GM18861 (cell line): ENCODE measurements at regions not wholly inside any gene's neighbourhood (a gene's known extent, or its start where the extent isn't known, plus 50 kb on each side); places are given as distances from the start of the nearest gene placed in this dataset.
"Not testable (repeated sequence)": the region's sequence is repeated elsewhere in the genome, so short reads cannot be mapped to it uniquely, and the experiment has no call there.

Experiments
- ATAC-seq: cut with Tn5 transposase; IDR thresholded peaks from one replicate; pipeline ENCODE4 v1.9.1; 2021; ENCODE audit not compliant: unreplicated experiment

DNA sequence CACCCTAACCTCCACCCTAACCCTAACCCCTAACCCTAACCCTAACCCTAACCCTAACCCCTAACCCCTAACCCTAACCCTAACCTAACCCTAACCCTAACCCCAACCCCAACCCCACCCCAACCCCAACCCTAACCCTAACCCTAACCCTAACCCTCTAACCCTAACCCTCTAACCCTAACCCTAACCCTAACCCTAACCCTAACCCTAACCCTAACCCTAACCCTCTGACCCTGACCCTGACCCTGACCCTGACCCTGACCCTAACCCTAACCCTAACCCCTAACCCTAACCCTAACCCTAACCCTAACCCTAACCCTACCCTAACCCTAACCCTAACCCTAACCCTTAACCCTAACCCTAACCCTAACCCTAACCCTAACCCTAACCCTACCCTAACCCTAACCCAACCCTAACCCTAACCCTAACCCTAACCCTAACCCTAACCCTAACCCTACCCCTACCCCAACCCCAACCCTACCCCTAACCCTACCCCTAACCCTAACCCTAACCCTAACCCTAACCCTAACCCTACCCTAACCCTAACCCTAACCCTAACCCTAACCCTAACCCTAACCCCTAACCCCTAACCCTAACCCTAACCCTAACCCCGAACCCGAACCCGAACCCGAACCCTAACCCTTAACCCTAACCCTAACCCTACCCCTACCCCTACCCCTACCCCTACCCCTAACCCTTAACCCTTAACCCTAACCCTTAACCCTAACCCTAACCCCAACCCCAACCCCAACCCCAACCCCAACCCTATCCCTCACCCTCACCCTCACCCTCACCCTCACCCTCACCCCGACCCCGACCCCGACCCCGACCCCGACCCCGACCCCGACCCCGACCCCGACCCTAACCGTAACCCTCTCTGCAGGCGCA lies 186.2 kb upstream of the CHL1 start:
- not testable (repeated sequence) for ATAC-seq

DNA sequence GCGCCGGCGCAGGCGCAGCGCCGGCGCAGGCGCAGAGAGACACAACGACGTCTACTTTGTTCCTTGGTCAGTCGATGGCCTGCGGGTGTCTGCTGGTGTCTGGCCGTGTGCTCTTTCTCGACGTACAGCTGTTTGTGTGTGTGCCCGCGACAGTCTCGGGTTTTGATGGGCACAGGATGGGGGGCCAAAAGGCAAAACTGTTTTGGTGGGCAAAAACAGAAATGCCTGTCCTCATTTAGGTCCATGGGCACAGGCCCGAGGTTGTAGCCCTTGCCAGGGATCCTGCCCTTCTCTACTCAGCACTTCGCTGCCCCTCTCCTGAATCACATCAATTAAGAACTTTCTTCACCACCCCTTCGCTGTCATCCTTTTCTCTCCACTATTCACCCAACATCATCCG lies 184.8 kb upstream of the CHL1 start:
- ATAC-seq, result no peak

GRCh38 chr3:14652-15051 lies 181.9 kb upstream of the CHL1 start:
- ATAC-seq, result no peak

GRCh38 chr3:16366-16765 lies 180.2 kb upstream of the CHL1 start:
- ATAC-seq, result no peak

DNA sequence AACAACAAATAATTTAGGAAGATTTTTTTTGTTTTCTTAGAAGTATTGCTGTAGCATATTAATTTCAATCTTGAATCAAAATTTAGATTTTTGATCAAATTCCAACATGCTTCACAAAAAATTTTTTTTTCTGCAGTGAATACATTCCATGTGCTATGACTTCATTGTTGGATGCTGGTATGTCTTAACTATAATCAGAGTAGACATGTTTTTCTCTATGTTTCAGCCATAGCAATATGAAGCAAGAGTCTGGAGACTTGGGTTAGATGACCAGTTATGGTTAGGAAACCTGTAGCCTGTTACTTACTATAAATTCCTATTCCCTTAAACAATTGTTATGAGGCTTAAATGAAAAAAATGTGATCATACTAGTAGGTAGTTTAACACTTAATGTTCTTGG lies 176.1 kb upstream of the CHL1 start:
- no peak for ATAC-seq

- ATAC-seq, result no peak
Observed at GRCh38 chr3:24006-24405, 172.6 kb upstream of the CHL1 start.

- no peak for ATAC-seq
Observed at GRCh38 chr3:25056-25455, 171.5 kb upstream of the CHL1 start.

DNA sequence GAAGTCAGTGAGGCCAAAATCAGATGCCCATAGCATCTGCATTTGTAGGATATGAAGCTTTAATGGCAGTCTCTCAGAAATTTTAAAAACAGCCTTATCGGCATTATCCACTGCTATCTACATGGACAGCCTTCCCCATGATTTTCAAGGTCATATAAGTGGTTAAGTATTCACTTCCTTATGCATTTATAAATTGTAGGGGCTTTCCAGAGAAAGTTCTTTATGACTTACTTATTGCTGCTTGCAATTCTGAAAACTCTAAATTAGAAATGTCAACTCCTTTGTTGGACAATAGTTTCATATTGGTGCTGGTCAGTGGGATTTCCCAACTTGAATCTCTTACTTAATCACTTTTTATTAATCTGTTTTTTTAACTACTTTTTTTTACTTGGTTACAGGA lies 160.6 kb upstream of the CHL1 start:
- ATAC-seq, result not testable (repeated sequence)

DNA sequence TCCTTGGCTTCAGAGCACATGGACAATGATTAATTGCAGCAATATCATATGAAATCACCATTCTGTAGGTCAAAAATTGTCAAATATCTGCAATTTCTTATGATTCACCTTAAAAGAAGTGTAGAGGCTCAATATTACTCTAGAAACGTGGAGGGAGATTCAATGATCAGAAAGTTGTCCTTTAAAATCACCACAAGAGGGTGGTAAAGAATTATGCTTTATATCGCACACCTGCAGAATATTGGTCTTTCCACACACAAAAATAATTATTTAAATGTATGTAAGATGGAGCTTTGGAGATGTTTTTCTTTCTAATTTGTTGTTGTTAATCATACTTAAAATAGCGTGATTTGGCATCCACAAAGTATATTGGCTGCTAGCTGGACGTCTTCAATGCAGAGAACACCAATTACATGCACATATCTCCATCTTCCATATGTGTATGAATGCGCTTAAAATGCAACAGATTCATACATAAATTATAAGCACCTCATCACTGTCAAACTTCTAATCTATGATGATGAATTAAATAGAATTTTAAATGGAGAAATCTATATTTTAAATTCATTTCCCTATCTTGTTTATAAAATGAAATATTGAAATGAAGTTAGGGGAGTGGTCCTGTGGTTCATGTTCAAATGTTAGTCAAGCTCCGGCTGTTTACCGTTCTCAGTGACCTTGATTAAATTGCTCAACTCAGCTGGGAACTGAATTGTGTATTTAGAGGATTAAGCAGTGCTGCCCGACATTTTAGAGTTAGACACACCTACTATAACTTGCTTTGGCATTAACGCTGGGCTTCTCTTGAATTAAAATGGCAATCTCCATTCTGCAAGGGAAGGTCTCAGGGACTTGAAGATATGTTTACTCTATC lies 153.5 kb upstream of the CHL1 start:
- ATAC-seq, result peak; percentile 63

- no peak for ATAC-seq
Observed at GRCh38 chr3:44028-44676, 152.4 kb upstream of the CHL1 start.

- ATAC-seq, result not testable (repeated sequence)
Observed at GRCh38 chr3:44941-45340, 151.6 kb upstream of the CHL1 start.

- ATAC-seq, result no peak
Observed at GRCh38 chr3:46576-46975, 150.0 kb upstream of the CHL1 start.

DNA sequence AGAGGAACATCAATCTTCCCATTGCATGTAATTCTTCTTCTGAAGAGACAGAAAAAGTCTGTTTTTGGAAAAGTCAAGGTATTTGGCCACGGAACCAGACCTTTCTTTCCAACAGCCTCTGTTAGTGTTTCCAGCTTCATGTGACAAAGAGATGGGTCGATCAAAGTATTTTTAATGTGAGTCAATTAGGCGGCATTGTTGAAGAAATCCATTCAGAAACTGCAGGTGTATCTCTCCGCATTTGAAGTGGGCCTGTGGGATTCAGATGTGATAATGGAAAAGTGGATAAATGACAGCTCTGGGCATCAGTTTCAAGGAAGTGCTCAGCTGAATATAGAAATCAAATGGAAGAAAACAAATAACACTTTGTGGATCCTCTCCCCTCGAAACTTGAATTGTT lies 143.1 kb upstream of the CHL1 start:
- ATAC-seq, result not testable (repeated sequence)

DNA sequence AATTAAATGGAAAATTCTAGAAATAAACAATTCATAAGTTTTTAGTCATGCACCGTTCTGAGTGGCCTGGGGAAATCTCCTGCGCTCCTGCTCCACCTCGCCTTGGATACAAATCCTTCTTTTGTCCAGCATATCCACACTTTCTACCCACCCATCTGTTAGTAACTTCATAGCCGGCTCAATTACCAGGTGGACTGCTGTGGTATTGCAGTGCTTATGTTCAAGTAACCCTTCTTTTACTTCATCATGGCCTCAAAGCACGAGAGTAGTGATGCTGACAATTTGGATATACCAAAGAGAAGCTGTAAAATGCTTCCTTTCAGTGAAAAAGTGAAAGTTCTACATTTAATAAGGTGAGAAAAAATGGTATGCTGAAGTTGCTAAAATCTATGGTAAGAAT lies 142.3 kb upstream of the CHL1 start:
- no peak for ATAC-seq

- ATAC-seq, result no peak
Observed at GRCh38 chr3:56672-57071, 139.9 kb upstream of the CHL1 start.

GRCh38 chr3:59854-60253 lies 136.7 kb upstream of the CHL1 start:
- ATAC-seq, result no peak

DNA sequence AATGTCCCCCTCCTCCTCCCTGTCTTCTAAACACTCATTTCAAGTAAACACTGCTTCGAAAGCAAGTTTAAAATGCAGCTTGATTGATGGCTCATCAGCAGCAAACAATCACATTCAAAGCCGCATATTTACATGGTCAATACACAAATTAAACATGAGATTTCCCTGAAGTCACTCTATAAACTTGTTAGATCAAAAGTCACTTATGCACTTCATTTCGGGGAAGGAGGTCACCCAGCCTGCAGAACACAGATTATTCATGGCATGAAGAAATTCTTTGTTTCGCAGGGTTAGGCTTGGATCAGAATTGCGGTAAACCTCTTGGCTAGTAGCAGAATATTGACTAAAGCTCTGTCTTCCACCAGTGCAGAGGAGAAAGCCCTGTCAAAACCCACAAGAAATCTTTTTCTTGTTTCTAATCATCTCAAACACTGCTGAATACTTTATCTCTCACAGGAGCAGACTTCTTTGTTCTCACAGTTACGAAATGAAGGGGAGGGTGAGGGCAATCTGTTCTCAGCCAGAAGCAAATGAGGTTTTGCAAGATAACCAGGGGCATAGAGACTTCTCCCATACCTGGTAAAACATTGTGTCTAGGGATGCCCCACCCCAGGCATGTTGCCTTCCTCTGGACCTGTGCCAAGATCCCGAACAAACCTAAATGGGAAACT lies 133.3 kb upstream of the CHL1 start:
- ATAC-seq, result no peak

DNA sequence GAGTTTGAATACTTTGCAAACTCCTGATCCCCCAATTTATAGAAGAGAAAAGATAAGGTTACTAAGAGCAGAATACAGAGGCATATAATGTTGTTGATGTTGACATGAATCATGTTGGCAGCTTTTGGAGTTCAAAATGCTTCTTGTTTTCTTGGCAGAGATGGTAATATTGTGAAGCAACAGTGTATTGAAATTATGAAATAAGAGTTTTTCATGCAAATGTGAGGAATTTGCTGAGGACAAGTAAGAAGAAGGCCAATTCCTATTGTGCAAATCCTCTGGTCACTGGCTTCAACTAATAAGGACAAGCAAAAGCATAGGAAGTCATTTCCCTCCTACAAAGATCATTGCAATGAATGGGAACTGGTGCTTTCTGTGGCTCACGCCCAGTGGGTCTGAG lies 126.9 kb upstream of the CHL1 start:
- no peak for ATAC-seq

DNA sequence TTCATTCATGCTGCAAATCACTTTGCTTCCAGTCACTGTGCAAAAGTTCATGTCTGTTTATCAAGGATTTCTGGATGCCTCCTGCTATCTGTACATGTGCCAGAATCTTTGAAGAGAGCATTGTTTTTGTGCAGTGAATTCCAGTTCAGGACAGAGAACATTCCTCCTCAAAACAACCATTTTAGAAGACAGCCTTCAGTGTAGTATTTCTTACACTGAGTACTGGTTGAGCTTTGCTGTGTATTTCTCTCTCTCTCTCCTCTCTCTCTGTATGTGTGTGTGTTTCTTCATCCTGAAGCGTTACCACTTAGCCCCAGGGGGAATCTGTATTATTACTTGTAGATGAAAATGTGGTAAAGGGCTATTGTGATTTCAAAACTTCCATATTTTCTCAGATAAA lies 123.8 kb upstream of the CHL1 start:
- ATAC-seq, result no peak

DNA sequence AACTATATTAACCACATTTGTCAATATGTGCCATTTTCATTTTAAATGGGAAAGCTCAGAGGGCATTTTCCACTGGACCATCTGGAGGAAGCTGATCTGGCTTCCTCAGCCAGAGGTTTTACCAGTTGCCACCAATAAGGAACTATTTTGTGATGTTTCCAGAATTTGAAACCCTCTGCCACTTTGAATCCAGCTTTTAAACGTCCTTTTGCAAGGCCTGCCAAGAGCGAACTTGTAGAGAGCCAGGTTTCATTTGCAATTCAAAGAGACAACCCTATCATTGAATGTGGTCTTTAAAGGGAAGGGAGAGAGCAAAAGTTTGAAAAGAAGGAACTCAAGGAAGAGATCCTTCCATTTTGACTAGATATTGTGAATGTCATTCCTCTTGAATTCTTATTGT lies 123.3 kb upstream of the CHL1 start:
- ATAC-seq, result no peak

DNA sequence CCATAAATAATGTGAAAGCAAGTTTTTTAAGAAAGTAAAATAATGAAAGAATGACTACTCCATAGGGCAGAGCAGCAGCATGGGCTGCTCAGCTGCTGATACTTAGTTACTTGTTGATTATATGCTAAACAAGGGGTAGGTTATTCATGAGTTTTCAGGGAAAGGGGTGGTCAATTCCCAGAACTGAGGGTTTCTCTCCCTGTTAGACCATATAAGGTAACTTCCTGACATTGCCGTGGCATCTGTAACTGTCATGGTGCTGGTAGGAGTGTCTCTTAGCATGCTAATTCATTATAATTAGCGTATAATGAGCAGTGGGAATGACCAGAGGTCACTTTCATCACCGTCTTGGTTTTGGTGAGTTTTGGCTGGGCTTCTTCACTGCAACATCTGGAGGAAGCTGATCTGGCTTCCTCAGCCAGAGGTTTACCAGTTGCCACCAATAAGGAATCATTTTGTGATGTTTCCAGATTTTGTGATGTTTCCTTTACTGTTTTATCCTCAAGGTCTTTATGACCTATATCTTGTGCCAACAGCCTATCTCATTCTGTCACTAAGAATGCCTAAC lies 121.8 kb upstream of the CHL1 start:
- ATAC-seq, result no peak
